Central memory CD8-positive, alpha-beta T cell (primary cell): ENCODE measurements at regions not wholly inside any gene's neighbourhood (a gene's known extent, or its start where the extent isn't known, plus 50 kb on each side); places are given as distances from the start of the nearest gene placed in this dataset.
"Not testable (repeated sequence)": the region's sequence is repeated elsewhere in the genome, so short reads cannot be mapped to it uniquely, and the experiment has no call there.

Experiments used
- ATAC-seq: fragments of 150-1000 bp; cut with Tn5 transposase; replicated peaks from 2 replicates; pipeline ENCODE4 v1.10.0; 2022; ENCODE audit warnings: mild to moderate bottlenecking, moderate FRiP score, moderate number of reproducible peaks; ENCODE audit not compliant: poor library complexity, severe bottlenecking; ENCODE audit errors: extremely low read depth
- DNase-seq, 2 donors: peaks; one replicate each; pipeline ENCODE4 v3.0.0; 2021; ENCODE audit warnings: low spot score in 2 of 2
- H3K27ac Mint-ChIP-seq: one replicate; pipeline ENCODE4 v1.8.0; 2022; ENCODE audit warnings: low read depth, mild to moderate bottlenecking, moderate library complexity, mixed read lengths
- H3K27me3 Mint-ChIP-seq: one replicate; pipeline ENCODE4 v1.8.0; 2022; ENCODE audit warnings: mixed read lengths
- H3K36me3 Mint-ChIP-seq: one replicate; pipeline ENCODE4 v1.8.0; 2022; ENCODE audit warnings: mild to moderate bottlenecking, moderate library complexity, mixed read lengths; ENCODE audit not compliant: insufficient read depth
- H3K4me1 Mint-ChIP-seq: one replicate; pipeline ENCODE4 v1.8.0; 2022; ENCODE audit warnings: mixed read lengths
- H3K4me3 Mint-ChIP-seq: one replicate; pipeline ENCODE4 v1.8.0; 2022; ENCODE audit warnings: mild to moderate bottlenecking, moderate library complexity, mixed read lengths
- H3K9me3 Mint-ChIP-seq: one replicate; pipeline ENCODE4 v1.8.0; 2022; ENCODE audit warnings: mixed read lengths

DNA sequence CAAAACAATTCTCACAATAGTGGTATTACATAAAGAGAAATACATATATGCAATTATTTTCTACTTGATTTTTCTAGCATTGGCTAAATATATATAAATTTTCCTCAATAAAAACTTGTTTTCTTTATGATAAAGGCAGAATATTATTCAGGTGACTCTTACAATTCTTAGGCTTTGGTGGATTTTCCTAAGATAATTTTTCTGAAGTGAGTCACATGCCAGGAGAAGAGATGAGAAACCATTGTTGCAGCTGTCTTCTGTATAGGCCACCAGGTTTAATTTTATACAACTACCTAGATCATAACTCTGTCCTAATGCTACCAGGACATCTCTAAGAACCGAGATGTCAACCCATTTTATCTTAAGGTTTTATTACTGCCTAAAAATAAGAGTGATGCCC, 552.4 kb upstream of the CDH2 start:
- ATAC-seq (no peak), DNase-seq (no peak)
- no peaks in the 10 kb centered on the region for H3K4me1 Mint-ChIP-seq
- H3K27ac Mint-ChIP-seq: no peak overlapping the region
- no peaks in the 10 kb centered on the region for H3K36me3 Mint-ChIP-seq
- peaks cover 20% of the 10 kb centered on the region for H3K9me3 Mint-ChIP-seq
- no peak overlapping the region for H3K4me3 Mint-ChIP-seq
- no peaks in the 10 kb centered on the region for H3K27me3 Mint-ChIP-seq

DNA sequence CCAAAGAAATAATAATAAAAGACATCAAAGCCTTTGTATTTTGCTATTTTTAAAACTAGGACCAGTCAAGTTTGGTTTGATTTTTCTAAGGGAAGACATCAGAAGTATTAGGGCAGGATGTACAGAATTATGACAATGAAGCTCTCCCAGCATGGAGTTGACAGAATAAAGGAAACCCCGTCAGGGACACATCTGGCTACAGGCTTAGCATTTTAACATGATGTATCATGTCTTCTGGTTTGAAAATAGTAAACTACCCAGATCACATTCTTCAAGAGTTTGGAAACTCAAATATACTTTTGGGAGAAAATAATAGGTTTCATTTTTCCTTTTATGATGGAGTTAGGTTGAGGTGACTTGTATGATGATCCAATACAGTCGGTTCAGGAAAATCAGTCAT, 552.0 kb upstream of the CDH2 start:
- Mint-ChIP-seq H3K4me3 (no peak overlapping the region), H3K27me3 (no peaks in the 10 kb centered on the region), H3K27ac (no peak overlapping the region), H3K9me3 (peaks cover 20% of the 10 kb centered on the region), H3K36me3 (no peaks in the 10 kb centered on the region), H3K4me1 (no peaks in the 10 kb centered on the region)
- ATAC-seq: no peak
- no peak for DNase-seq

DNA sequence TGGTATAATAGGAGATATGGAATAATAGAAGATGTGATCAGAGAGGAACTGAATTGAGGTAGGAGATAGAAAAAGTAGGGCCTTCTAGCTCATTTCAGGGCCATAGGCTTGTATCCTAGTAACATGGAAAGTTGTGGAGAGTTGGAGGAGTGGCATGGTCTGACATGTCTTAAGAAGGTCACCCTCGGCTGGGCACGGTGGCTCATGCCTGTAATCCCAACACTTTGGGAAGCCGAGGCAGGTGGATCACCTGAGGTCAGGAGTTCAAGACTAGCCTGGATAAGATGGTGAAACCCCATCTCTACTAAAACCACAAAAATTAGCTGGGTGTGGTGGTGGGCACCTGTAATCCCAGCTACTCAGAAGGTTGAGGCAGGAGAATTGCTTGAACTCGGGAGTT, 550.3 kb upstream of the CDH2 start:
- not testable (repeated sequence) for ATAC-seq, H3K4me3 Mint-ChIP-seq, H3K27ac Mint-ChIP-seq, DNase-seq, H3K36me3 Mint-ChIP-seq, H3K4me1 Mint-ChIP-seq, H3K27me3 Mint-ChIP-seq
- H3K9me3 Mint-ChIP-seq: peaks cover 12% of the 10 kb centered on the region

DNA sequence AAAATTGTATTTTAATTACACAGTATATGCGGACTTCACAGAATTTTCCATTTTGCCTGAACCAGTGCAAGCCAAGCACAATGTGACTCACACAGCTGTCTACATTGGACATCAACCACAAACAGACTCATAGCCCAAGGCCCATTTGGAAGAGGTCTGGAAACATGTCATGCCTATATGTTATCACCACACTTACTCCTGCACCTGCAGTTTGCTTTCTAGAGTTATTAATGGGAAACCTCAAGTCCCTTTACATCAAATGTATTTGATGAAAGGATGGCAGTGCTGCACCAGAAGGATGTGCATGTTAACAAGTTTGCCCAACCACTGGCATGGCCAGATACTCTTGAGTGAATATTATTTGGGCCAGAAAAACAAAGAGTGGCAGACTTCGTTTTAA, 548.9 kb upstream of the CDH2 start:
- H3K27ac Mint-ChIP-seq: no peak overlapping the region
- DNase-seq: no peak
- no peaks in the 10 kb centered on the region for H3K36me3 Mint-ChIP-seq
- no peak for ATAC-seq
- no peak overlapping the region for H3K4me3 Mint-ChIP-seq
- H3K4me1 Mint-ChIP-seq: no peaks in the 10 kb centered on the region
- H3K27me3 Mint-ChIP-seq: no peaks in the 10 kb centered on the region
- peaks cover 12% of the 10 kb centered on the region for H3K9me3 Mint-ChIP-seq

DNA sequence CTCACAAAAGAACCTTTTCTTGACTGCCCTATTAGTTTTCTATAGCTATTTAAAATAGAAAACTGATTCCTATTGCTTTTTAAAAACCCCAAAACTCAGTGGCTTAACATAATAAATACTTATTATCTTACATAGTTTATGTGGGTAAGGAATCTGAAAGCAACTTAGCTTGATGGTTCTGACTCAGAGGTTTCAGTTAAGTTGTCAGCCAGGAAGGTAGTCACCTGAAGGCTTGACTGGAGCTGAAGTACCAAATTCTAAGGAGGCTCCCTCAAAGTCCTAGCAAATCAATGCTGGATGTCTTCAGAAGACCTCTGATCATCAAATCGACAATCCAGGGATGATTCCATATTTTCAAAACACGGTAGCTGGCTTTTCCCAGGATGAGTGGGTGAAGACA, 546.6 kb upstream of the CDH2 start:
- peaks cover 12% of the 10 kb centered on the region for H3K9me3 Mint-ChIP-seq
- ATAC-seq (no peak), DNase-seq (no peak)
- no peaks in the 10 kb centered on the region for H3K36me3 Mint-ChIP-seq
- no peaks in the 10 kb centered on the region for H3K4me1 Mint-ChIP-seq
- H3K27ac Mint-ChIP-seq: no peak overlapping the region
- no peak overlapping the region for H3K4me3 Mint-ChIP-seq
- no peaks in the 10 kb centered on the region for H3K27me3 Mint-ChIP-seq

DNA sequence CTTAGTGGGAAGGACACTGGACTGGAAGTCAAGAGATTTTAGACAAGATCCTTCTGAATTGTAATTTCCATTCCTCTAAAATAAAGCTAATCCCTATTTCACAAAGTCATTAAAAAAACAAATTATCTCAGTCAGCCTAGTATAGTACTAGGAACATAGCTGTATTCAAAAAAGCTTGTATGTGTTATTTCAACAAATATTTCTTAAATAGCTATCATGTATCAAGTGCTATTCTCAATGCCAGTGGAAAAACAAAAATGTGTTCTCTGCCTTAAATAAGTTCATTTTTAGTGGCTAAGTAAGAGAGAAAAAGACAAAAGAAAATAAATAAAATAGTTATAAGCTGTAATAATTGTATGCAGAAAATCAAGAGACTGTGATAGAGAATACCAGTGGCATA, 541.8 kb upstream of the CDH2 start:
- peaks cover 10% of the 10 kb centered on the region for H3K9me3 Mint-ChIP-seq
- H3K27ac Mint-ChIP-seq: no peak overlapping the region
- no peak overlapping the region for H3K4me3 Mint-ChIP-seq
- H3K36me3 Mint-ChIP-seq: no peaks in the 10 kb centered on the region
- no peak for DNase-seq
- no peaks in the 10 kb centered on the region for H3K27me3 Mint-ChIP-seq
- ATAC-seq: no peak
- no peaks in the 10 kb centered on the region for H3K4me1 Mint-ChIP-seq

DNA sequence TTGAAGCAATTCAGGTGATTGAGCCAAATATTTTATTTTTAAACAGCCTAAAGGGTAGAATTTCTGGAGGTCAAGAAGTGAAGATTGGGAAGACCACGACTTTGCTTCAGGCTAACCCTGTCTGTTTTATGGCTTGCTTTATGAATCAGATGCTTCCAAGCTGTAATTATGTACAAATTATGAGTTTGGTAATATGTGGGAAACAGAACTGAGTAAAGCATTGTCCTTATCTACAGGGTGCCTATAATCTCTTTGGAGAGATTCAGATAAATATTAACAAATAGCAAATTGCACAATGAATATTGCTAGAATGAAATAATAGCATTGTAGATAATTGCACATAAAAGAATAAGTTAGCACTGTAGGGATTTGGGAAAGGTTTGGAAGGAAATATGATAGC, 539.4 kb upstream of the CDH2 start:
- ATAC-seq (no peak), DNase-seq (no peak)
- H3K9me3 Mint-ChIP-seq: peaks cover 18% of the 10 kb centered on the region
- no peaks in the 10 kb centered on the region for H3K36me3 Mint-ChIP-seq
- no peak overlapping the region for H3K27ac Mint-ChIP-seq
- H3K4me1 Mint-ChIP-seq: no peaks in the 10 kb centered on the region
- no peaks in the 10 kb centered on the region for H3K27me3 Mint-ChIP-seq
- H3K4me3 Mint-ChIP-seq: no peak overlapping the region

DNA sequence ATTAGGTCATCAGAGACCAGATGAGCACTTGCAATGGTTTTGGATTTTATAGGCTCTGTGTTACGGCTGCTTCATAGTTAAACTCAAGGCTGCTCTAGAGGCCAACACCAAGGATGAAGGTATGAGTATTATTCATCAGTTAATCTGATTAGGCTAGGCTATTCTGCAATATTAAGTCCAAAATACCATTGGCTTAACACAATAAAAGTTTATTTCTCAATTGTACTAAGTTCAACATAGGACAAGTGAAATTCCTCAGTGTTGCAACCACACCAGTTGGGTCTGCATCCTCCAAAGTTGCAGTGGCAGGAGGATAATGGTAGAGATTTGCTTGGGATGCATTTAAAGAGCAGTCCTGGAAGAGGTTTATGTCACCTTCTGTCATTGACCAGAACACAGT, 538.3 kb upstream of the CDH2 start:
- DNase-seq (no peak), ATAC-seq (no peak)
- no peaks in the 10 kb centered on the region for H3K36me3 Mint-ChIP-seq
- peaks cover 23% of the 10 kb centered on the region for H3K9me3 Mint-ChIP-seq
- no peaks in the 10 kb centered on the region for H3K4me1 Mint-ChIP-seq
- H3K27ac Mint-ChIP-seq: no peak overlapping the region
- H3K27me3 Mint-ChIP-seq: no peaks in the 10 kb centered on the region
- no peak overlapping the region for H3K4me3 Mint-ChIP-seq

DNA sequence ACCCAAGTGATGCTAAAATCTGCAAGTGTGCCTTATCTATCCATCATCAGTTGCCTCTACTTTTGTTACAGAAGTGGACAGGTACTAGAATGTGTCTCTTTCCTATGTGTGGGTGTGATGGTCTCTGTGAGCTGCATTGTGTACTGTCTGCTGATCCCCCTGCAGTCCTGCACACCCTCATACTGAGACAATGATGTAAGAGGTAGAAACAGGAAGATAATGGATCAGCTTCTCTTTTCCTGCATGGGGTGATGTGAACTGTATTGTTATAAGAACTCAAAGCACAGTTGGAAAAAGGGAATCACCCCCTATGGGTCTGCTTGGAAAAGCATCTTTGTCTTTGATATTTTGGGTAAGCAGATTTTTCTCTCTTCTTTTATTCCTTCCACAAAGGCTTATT, 537.6 kb upstream of the CDH2 start:
- Mint-ChIP-seq H3K36me3 (no peaks in the 10 kb centered on the region), H3K27me3 (no peaks in the 10 kb centered on the region), H3K9me3 (peaks cover 23% of the 10 kb centered on the region), H3K27ac (no peak overlapping the region), H3K4me1 (no peaks in the 10 kb centered on the region), H3K4me3 (no peak overlapping the region)
- ATAC-seq: no peak
- no peak for DNase-seq

DNA sequence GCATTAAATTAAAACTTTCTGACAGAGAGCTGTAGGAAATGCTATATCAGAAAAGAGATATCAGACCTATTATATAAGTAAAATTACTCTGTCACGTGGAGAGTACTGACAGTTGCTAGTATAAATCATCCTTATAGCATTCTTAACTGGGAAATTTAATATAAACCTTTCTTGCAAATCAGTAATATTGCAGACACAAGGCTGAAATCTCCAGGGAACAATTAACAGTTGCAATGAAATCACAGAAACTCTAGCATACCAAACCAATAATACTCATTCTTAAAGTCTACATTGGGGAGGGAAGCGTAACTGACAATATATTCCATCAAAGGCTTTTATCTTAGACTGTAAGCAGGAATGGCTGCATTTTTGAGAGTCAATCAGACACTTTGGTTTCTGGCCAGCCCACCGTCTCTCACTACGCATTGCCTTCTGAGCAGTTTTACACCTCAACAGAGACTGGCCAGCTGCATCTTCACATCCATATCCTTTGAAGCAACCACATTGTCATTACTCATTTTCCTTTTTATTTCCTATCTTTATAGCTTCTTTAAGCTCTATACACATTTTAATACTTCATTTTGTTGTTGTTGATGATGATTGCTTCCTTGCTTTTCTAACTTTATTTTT, 536.0 kb upstream of the CDH2 start:
- H3K36me3 Mint-ChIP-seq: no peaks in the 10 kb centered on the region

DNA sequence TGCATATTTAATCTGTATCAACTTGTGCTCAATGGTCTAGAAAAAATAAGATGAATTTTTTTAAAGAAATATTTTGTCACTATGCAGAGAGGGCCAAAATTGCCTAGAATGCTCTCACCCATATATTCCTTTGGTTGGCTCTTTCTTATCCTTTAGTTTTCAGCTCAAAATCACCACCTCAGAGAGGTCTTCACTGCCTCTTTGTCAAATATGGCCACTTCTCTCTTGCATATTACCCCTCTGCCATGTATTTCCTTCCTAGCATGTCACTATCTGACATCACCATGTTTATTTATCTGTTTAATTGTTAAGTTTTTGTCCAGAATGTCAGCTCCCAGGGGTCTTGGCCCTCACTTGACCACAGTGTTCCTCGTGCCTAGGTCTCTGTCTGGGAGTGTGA, 535.2 kb upstream of the CDH2 start:
- DNase-seq (no peak), ATAC-seq (no peak)
- Mint-ChIP-seq H3K4me1 (no peaks in the 10 kb centered on the region), H3K4me3 (no peak overlapping the region), H3K27ac (no peak overlapping the region), H3K27me3 (no peaks in the 10 kb centered on the region), H3K9me3 (peaks cover 17% of the 10 kb centered on the region), H3K36me3 (no peaks in the 10 kb centered on the region)

More for the DNA sequence above, 536.0 kb upstream of the CDH2 start:
- H3K9me3 Mint-ChIP-seq: peaks cover 23% of the 10 kb centered on the region
- no peak overlapping the region for H3K4me3 Mint-ChIP-seq
- H3K27ac Mint-ChIP-seq: no peak overlapping the region
- no peaks in the 10 kb centered on the region for H3K27me3 Mint-ChIP-seq
- no peaks in the 10 kb centered on the region for H3K4me1 Mint-ChIP-seq
- ATAC-seq (no peak), DNase-seq (no peak)

DNA sequence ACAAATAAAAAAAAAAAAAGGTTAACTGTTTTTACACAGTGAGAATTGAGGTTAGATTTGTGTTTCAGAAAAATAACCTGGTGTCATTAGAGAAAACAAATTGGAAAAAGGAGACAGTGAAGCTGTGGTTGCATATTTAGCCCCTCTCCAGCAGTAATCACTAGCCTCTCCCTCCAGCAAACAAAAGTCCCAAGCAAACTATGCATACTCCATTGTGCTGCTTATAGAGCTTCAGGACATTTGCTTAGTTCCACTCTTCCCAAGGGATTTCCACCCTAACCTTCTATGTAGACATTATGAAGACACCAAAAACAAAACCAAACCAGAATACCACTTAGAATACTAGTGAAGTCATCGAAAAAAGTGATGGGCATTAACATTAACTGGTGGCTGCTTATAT, 534.2 kb upstream of the CDH2 start:
- Mint-ChIP-seq H3K27ac (no peak overlapping the region), H3K9me3 (peaks cover 15% of the 10 kb centered on the region), H3K4me3 (no peak overlapping the region), H3K4me1 (no peaks in the 10 kb centered on the region), H3K36me3 (no peaks in the 10 kb centered on the region), H3K27me3 (no peaks in the 10 kb centered on the region)
- ATAC-seq (no peak), DNase-seq (no peak)

DNA sequence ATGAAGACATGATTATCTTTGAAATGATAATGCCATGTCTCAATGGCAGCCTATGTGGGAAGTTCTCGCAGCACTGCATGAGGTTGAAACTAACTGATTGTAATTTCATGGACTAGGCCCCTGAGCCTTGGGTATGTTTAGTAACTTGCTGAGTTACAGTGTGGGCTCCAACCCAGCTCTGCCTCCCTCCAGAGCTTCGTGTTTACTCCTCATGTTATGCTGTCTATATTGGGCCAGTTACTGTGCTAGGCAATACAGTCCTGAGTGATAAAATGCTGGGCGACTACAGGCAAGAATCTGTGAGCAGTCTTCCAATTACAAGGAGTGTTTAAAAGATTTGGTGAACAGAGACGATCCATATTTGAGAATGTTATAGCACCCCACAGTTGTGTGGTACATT, 530.1 kb upstream of the CDH2 start:
- no peaks in the 10 kb centered on the region for H3K4me1 Mint-ChIP-seq
- no peaks in the 10 kb centered on the region for H3K27me3 Mint-ChIP-seq
- no peak for ATAC-seq
- H3K27ac Mint-ChIP-seq: no peak overlapping the region
- H3K9me3 Mint-ChIP-seq: peaks cover 4% of the 10 kb centered on the region
- no peak for DNase-seq
- H3K4me3 Mint-ChIP-seq: no peak overlapping the region
- H3K36me3 Mint-ChIP-seq: no peaks in the 10 kb centered on the region

DNA sequence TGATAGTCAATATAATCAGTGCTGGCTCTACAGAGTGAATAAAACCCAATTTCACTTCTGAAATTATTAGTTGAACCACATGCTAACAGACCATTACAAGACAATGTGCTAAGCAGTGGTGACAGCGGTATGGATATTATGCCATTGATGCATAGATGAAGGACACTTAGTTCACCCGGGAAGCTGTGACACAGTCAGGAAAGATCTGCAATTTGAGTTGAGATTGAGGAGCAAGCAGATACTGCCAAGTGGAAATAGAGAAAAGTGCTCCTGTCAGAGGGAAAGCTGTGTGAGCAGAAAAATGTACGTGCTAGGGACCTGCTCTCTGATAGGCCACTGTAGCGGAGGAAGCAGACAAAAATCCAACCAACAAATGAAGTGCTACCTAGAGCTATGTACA, 529.5 kb upstream of the CDH2 start:
- no peak for ATAC-seq
- no peak for DNase-seq
- Mint-ChIP-seq H3K4me1 (no peaks in the 10 kb centered on the region), H3K9me3 (peaks cover 4% of the 10 kb centered on the region), H3K4me3 (no peak overlapping the region), H3K27me3 (no peaks in the 10 kb centered on the region), H3K27ac (no peak overlapping the region), H3K36me3 (no peaks in the 10 kb centered on the region)
